GM18909 (cell line): ENCODE measurements at regions not wholly inside any gene's neighbourhood (a gene's known extent, or its start where the extent isn't known, plus 50 kb on each side); places are given as distances from the start of the nearest gene placed in this dataset.

ENCODE experiments used
- ATAC-seq: cut with Tn5 transposase; IDR thresholded peaks from one replicate; pipeline ENCODE4 v1.9.1; 2021; ENCODE audit warnings: mild to moderate bottlenecking; ENCODE audit not compliant: unreplicated experiment, poor library complexity

- no peak for ATAC-seq
Measured at GRCh38 chr6:135789375-135790050, 62.0 kb upstream of the PDE7B start.

GRCh38 chr6:135791441-135791840 lies 60.1 kb upstream of the PDE7B start:
- no peak for ATAC-seq

- ATAC-seq, result no peak
Measured at GRCh38 chr6:135796643-135797305, 54.7 kb upstream of the PDE7B start.

GRCh38 chr6:135797361-135797760 lies 54.1 kb upstream of the PDE7B start:
- no peak for ATAC-seq

GRCh38 chr6:135798751-135799515 lies 52.6 kb upstream of the PDE7B start:
- ATAC-seq, result no peak
